ENCODE measurements at regions not wholly inside any gene's neighbourhood (a gene's known extent, or its start where the extent isn't known, plus 50 kb on each side); places are given as distances from the start of the nearest gene placed in this dataset.

- Histone ChIP-seq H3K27me3 (ENCODE audit: control insufficient read depth, insufficient read depth, low read length) (no peaks in the 10 kb centered on the region), H3K4me2 (ENCODE audit: extremely low read depth, insufficient read depth, low read length) (no peak overlapping the region), H3K4me3 (replicated peaks in 1 of 4; ENCODE audit: control extremely low read depth in 1 of 4, insufficient read depth in 1 of 4, low read depth in 3 of 4, low read length in 4 of 4) (no peak overlapping the region), H4K20me1 (ENCODE audit: control insufficient read depth, extremely low read depth, insufficient read depth, low read length) (no peaks in the 10 kb centered on the region), H3K4me1 (ENCODE audit: control insufficient read depth, extremely low read depth, insufficient read depth, low read length) (no peaks in the 10 kb centered on the region), H3K9ac (ENCODE audit: insufficient read depth, low read length) (no peak overlapping the region), H3K27ac (ENCODE audit: insufficient read depth, low read length) (no peak overlapping the region), H3K36me3 (ENCODE audit: control insufficient read depth, insufficient read depth, low read length) (no peaks in the 10 kb centered on the region), H3K9me3 (ENCODE audit: control insufficient read depth, insufficient read depth, low read depth, low read length) (no peaks in the 10 kb centered on the region), H3K79me2 (ENCODE audit: control insufficient read depth, insufficient read depth, low read length) (no peaks in the 10 kb centered on the region), H2AFZ (ENCODE audit: low read length) (no peak overlapping the region)
- DNase-seq (ENCODE audit: low read depth in 2 of 2) = no peak
- TF ChIP-seq, protein P1, sequence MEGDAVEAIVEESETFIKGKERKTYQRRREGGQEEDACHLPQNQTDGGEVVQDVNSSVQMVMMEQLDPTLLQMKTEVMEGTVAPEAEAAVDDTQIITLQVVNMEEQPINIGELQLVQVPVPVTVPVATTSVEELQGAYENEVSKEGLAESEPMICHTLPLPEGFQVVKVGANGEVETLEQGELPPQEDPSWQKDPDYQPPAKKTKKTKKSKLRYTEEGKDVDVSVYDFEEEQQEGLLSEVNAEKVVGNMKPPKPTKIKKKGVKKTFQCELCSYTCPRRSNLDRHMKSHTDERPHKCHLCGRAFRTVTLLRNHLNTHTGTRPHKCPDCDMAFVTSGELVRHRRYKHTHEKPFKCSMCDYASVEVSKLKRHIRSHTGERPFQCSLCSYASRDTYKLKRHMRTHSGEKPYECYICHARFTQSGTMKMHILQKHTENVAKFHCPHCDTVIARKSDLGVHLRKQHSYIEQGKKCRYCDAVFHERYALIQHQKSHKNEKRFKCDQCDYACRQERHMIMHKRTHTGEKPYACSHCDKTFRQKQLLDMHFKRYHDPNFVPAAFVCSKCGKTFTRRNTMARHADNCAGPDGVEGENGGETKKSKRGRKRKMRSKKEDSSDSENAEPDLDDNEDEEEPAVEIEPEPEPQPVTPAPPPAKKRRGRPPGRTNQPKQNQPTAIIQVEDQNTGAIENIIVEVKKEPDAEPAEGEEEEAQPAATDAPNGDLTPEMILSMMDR (conservative IDR thresholded peaks at IDR 0.05 in 1 of 2, IDR thresholded peaks at IDR 0.05 in 1 of 2; ENCODE audit: low read depth in 1 of 2, low read length in 2 of 2) = no peak
- TF ChIP-seq EZH2 (IDR thresholded peaks at IDR 0.05; ENCODE audit: low read length, missing control alignments) = no peak
Observed at GRCh38 chr9:78607853-78608252, 310.9 kb downstream of the PSAT1 start.

DNA sequence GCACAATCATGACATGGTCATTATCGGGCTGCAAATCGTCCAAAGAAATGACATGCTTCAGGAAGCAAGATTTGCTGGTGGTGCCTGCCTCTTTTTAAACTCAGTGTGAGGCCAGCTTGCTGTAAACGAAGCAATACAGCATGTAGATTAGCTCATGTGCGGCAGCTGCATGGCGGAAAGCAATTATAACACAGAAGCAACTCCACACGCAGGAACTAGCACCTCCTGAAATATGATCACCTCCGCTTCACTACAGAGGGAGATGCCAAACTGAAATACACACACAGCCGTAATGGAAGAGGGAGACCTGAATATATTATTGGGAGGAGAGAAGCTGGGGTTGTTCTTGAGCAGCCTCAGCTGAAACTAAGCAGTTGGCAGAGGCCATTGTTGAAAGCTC, 312.5 kb downstream of the PSAT1 start:
- Histone ChIP-seq H3K27ac (ENCODE audit: insufficient read depth, low read length) (no peak overlapping the region), H3K79me2 (ENCODE audit: control insufficient read depth, insufficient read depth, low read length) (no peaks in the 10 kb centered on the region), H3K4me2 (ENCODE audit: extremely low read depth, insufficient read depth, low read length) (no peak overlapping the region), H3K27me3 (ENCODE audit: control insufficient read depth, insufficient read depth, low read length) (no peaks in the 10 kb centered on the region), H3K4me3 (replicated peaks in 1 of 4; ENCODE audit: control extremely low read depth in 1 of 4, insufficient read depth in 1 of 4, low read depth in 3 of 4, low read length in 4 of 4) (no peak overlapping the region), H3K36me3 (ENCODE audit: control insufficient read depth, insufficient read depth, low read length) (no peaks in the 10 kb centered on the region), H3K4me1 (ENCODE audit: control insufficient read depth, extremely low read depth, insufficient read depth, low read length) (no peaks in the 10 kb centered on the region), H4K20me1 (ENCODE audit: control insufficient read depth, extremely low read depth, insufficient read depth, low read length) (no peaks in the 10 kb centered on the region), H3K9ac (ENCODE audit: insufficient read depth, low read length) (no peak overlapping the region), H3K9me3 (ENCODE audit: control insufficient read depth, insufficient read depth, low read depth, low read length) (no peaks in the 10 kb centered on the region), H2AFZ (ENCODE audit: low read length) (no peak overlapping the region)
- TF ChIP-seq, protein P1 (conservative IDR thresholded peaks at IDR 0.05 in 1 of 2, IDR thresholded peaks at IDR 0.05 in 1 of 2; ENCODE audit: low read depth in 1 of 2, low read length in 2 of 2) = no peak
- TF ChIP-seq EZH2 (IDR thresholded peaks at IDR 0.05; ENCODE audit: low read length, missing control alignments) = no peak
- DNase-seq (ENCODE audit: low read depth in 2 of 2) = no peak

DNA sequence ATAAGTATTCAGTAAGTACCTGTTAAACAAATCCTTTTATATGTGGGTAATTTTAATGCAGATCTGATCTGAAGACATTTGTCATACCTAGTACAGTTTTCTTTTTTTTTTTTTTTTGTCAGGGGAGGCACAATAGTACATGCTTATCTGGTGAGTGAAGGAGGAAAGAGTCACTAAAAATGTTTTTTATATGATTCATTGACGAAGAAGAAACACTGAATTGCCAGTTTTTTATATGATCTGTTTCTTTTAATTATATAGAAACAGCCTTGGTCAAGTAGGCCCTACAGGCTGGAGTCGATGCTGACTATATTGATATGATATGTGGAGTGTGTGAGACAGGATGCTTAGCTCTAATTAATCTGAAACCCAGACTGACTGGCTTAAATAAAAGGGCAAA, 315.2 kb downstream of the PSAT1 start:
- Histone ChIP-seq H3K79me2 (ENCODE audit: control insufficient read depth, insufficient read depth, low read length) (no peaks in the 10 kb centered on the region), H3K4me2 (ENCODE audit: extremely low read depth, insufficient read depth, low read length) (no peak overlapping the region), H3K4me3 (replicated peaks in 1 of 4; ENCODE audit: control extremely low read depth in 1 of 4, insufficient read depth in 1 of 4, low read depth in 3 of 4, low read length in 4 of 4) (no peak overlapping the region), H2AFZ (ENCODE audit: low read length) (no peak overlapping the region), H4K20me1 (ENCODE audit: control insufficient read depth, extremely low read depth, insufficient read depth, low read length) (no peaks in the 10 kb centered on the region), H3K27me3 (ENCODE audit: control insufficient read depth, insufficient read depth, low read length) (no peaks in the 10 kb centered on the region), H3K36me3 (ENCODE audit: control insufficient read depth, insufficient read depth, low read length) (no peaks in the 10 kb centered on the region), H3K9ac (ENCODE audit: insufficient read depth, low read length) (no peak overlapping the region), H3K27ac (ENCODE audit: insufficient read depth, low read length) (no peak overlapping the region), H3K4me1 (ENCODE audit: control insufficient read depth, extremely low read depth, insufficient read depth, low read length) (no peaks in the 10 kb centered on the region), H3K9me3 (ENCODE audit: control insufficient read depth, insufficient read depth, low read depth, low read length) (no peaks in the 10 kb centered on the region)
- TF ChIP-seq EZH2 (IDR thresholded peaks at IDR 0.05; ENCODE audit: low read length, missing control alignments) = no peak
- TF ChIP-seq, protein P1 (conservative IDR thresholded peaks at IDR 0.05 in 1 of 2, IDR thresholded peaks at IDR 0.05 in 1 of 2; ENCODE audit: low read depth in 1 of 2, low read length in 2 of 2) = no peak
- DNase-seq (ENCODE audit: low read depth in 2 of 2) = peak; percentile 5 to 74
